ENCODE measurements at regions not wholly inside any gene's neighbourhood (a gene's known extent, or its start where the extent isn't known, plus 50 kb on each side); places are given as distances from the start of the nearest gene placed in this dataset.
"Not testable (repeated sequence)": the region's sequence is repeated elsewhere in the genome, so short reads cannot be mapped to it uniquely, and the experiment has no call there.

- DNase-seq = no peak
- no peaks in the 10 kb centered on the region for H3K9me3 Mint-ChIP-seq
- H3K4me3 Mint-ChIP-seq = no peak overlapping the region
- peaks cover 3% of the 10 kb centered on the region for H3K27me3 Mint-ChIP-seq
- H3K27ac Mint-ChIP-seq = no peak overlapping the region
- H3K4me1 Mint-ChIP-seq = no peaks in the 10 kb centered on the region
- H3K36me3 Mint-ChIP-seq = no peaks in the 10 kb centered on the region
- ATAC-seq (ENCODE audit: low read depth) = no peak
- POLR2A ChIA-PET = no interaction called here
Observed at GRCh38 chr15:81776976-81777375, 268.8 kb downstream of the MEX3B start.

- ATAC-seq (ENCODE audit: low read depth); POLR2A ChIA-PET; H3K27me3 Mint-ChIP-seq; DNase-seq; H3K4me1 Mint-ChIP-seq; H3K9me3 Mint-ChIP-seq; H3K27ac Mint-ChIP-seq; H3K36me3 Mint-ChIP-seq; H3K4me3 Mint-ChIP-seq: not testable (repeated sequence)
Observed at GRCh38 chr15:81775779-81776178, 270.0 kb downstream of the MEX3B start.

DNA sequence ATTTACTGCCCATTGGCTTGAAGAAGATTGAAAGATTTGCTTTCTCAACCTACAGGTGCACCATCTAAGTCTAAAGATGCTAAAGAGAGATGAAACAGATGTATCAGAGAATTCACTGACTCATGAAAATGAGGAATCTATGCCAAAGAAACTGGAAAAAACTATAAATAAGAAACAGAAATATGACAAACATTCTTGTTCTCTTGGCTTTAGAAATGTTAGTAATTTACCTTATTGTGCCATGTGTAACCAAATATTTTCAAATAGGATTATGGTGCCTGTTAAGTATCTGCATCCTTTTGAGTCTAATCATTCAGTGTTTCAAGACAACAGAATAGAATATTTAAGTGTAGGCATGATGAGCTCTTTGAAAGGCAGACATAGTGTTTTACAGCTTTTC, 271.5 kb downstream of the MEX3B start:
- no peak for DNase-seq
- no peak for ATAC-seq (ENCODE audit: low read depth)
- Mint-ChIP-seq H3K27me3 (peaks cover 3% of the 10 kb centered on the region), H3K36me3 (no peaks in the 10 kb centered on the region), H3K4me3 (no peak overlapping the region), H3K9me3 (no peaks in the 10 kb centered on the region), H3K27ac (no peak overlapping the region), H3K4me1 (no peaks in the 10 kb centered on the region)
- POLR2A ChIA-PET = no interaction called here

GRCh38 chr15:81768773-81769172, 277.0 kb downstream of the MEX3B start:
- no peak overlapping the region for H3K27ac Mint-ChIP-seq
- no peaks in the 10 kb centered on the region for H3K4me1 Mint-ChIP-seq
- no peaks in the 10 kb centered on the region for H3K36me3 Mint-ChIP-seq
- peaks cover 4% of the 10 kb centered on the region for H3K27me3 Mint-ChIP-seq
- ATAC-seq (ENCODE audit: low read depth) (no peak), DNase-seq (no peak)
- POLR2A ChIA-PET = no interaction called here
- no peak overlapping the region for H3K4me3 Mint-ChIP-seq
- H3K9me3 Mint-ChIP-seq = no peaks in the 10 kb centered on the region

DNA sequence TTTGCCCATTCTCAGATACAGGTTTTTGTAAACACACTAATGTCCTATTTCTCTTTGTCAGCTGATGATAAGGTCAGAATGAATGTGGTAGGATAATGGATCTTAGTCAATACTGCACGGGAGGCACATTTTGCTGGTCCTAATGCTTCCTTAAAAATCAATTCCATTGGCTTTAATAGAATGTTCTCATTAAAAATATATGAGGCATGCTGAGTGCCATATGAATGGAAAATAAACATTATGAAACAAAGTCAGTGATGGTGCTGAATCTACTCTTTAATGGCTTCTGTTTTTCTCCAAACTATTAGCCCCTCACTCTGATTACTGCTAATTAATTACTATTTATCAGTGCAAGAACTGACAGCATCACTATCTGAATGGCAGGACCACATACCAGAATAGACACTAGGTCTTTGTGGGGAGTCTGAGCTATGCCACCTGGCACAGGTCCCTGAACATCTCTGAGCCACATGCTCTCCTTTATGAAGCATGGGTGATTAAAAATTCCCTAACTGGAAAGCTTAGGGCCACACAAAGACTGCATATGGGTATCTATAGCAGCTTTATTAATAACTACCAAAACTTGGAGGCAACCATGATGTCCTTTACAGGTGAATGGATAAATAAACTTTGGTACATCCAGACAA, 278.9 kb downstream of the MEX3B start:
- no peaks in the 10 kb centered on the region for H3K4me1 Mint-ChIP-seq
- POLR2A ChIA-PET = no interaction called here
- no peaks in the 10 kb centered on the region for H3K36me3 Mint-ChIP-seq
- ATAC-seq (ENCODE audit: low read depth) (no peak), DNase-seq (no peak)
- H3K4me3 Mint-ChIP-seq = no peak overlapping the region
- H3K27ac Mint-ChIP-seq = no peak overlapping the region
- H3K9me3 Mint-ChIP-seq = no peaks in the 10 kb centered on the region
- H3K27me3 Mint-ChIP-seq = peaks cover 4% of the 10 kb centered on the region

DNA sequence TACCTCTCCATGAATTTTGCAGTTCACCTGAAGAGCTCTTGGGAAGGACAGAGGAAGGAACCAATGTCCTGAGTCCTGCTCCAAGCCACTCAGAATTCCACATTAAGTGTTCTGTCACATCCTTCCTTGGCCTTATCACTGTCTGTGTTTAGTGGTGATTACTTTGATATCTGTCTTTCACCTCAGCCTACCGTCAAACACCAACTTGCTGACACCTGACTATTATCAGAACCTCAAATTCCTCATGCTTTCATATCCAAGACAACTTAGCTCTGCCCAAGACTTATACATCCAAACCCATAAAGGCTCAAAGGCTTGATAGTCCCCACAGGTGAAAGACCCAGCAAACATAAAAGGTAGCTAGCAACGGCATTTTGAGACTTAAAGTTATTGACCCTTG, 280.0 kb downstream of the MEX3B start:
- Mint-ChIP-seq H3K4me3 (no peak overlapping the region), H3K9me3 (no peaks in the 10 kb centered on the region), H3K27ac (no peak overlapping the region), H3K36me3 (no peaks in the 10 kb centered on the region), H3K4me1 (no peaks in the 10 kb centered on the region), H3K27me3 (peaks cover 4% of the 10 kb centered on the region)
- DNase-seq (no peak), ATAC-seq (ENCODE audit: low read depth) (no peak)
- POLR2A ChIA-PET = no interaction called here

GRCh38 chr15:81763304-81763703, 282.5 kb downstream of the MEX3B start:
- Mint-ChIP-seq H3K4me1 (no peaks in the 10 kb centered on the region), H3K27me3 (peaks cover 2% of the 10 kb centered on the region), H3K36me3 (no peaks in the 10 kb centered on the region), H3K9me3 (no peaks in the 10 kb centered on the region), H3K4me3 (no peak overlapping the region), H3K27ac (no peak overlapping the region)
- DNase-seq (no peak), ATAC-seq (ENCODE audit: low read depth) (no peak)
- POLR2A ChIA-PET = no interaction called here

- ATAC-seq (ENCODE audit: low read depth) = no peak
- no peak for DNase-seq
- Mint-ChIP-seq H3K36me3 (no peaks in the 10 kb centered on the region), H3K4me1 (no peaks in the 10 kb centered on the region), H3K4me3 (no peak overlapping the region), H3K27me3 (no peaks in the 10 kb centered on the region), H3K9me3 (no peaks in the 10 kb centered on the region), H3K27ac (no peak overlapping the region)
- POLR2A ChIA-PET = no interaction called here
Observed at GRCh38 chr15:81760686-81761085, 285.1 kb downstream of the MEX3B start.

DNA sequence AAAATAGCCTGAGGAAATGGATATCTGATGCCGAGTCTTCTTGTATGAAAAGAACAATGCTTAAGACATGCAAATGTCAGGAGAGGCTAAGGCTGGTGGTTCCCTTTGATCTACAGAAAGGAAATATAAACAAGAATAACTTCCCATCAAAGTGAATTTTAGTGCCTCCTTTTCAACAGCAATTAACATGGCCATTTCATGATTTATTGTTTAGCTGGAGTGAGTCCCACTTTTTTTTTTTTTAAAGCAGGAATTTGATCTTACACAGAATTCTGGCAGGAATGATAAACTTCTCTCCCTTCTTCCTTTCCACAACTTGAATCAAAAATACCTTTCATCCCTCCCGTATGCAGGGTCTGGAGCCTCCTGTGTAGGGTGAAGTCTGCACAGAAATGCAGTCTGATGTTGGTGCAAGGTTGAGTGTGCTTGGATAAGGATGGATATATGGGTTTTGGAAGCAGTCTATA, 287.0 kb downstream of the MEX3B start:
- no peaks in the 10 kb centered on the region for H3K4me1 Mint-ChIP-seq
- ATAC-seq (ENCODE audit: low read depth) (no peak), DNase-seq (no peak)
- no peaks in the 10 kb centered on the region for H3K27me3 Mint-ChIP-seq
- H3K36me3 Mint-ChIP-seq = no peaks in the 10 kb centered on the region
- POLR2A ChIA-PET = no interaction called here
- no peak overlapping the region for H3K4me3 Mint-ChIP-seq
- no peaks in the 10 kb centered on the region for H3K9me3 Mint-ChIP-seq
- H3K27ac Mint-ChIP-seq = no peak overlapping the region

DNA sequence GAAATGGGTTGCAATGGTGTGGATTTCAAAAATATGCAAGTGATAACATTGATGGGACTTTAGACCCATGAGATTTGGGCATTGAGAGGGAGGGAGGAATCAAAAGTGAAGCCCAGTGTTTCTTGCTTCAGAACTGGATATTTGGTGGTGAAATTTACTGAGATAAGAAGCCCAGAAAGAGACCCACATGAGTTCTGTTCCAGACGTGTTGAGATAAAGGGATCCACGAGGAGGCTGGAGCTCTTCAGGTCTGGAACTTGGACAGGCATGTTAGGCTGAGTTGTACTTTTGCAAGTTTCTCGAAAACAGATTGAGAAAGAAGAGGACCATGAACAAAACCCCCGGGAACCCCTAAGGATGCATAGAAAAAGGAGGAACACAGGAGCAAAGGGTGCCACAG, 290.2 kb downstream of the MEX3B start:
- Mint-ChIP-seq H3K9me3 (no peaks in the 10 kb centered on the region), H3K27me3 (no peaks in the 10 kb centered on the region), H3K4me3 (no peak overlapping the region), H3K4me1 (no peaks in the 10 kb centered on the region), H3K27ac (no peak overlapping the region), H3K36me3 (no peaks in the 10 kb centered on the region)
- POLR2A ChIA-PET = no interaction called here
- ATAC-seq (ENCODE audit: low read depth) = no peak
- no peak for DNase-seq

DNA sequence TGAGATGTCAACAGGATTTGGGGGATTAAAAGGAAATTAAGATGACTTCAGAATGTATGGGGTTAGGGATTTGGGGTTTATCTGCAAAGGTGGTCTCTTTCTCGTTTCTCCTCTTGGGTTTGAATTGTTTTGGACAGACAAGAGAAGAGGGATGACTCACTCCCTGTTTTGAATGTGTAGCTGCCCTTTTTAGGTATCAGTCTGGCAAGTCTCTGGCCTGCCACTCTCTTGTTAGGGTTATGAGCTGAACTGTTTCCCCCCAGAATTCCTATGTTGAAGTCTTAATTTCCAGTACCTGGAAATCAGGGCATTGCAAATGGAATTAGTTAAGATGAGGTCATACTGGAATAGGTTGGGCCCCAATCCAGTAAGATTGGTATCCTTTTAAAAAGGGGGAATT, 291.7 kb downstream of the MEX3B start:
- POLR2A ChIA-PET = no interaction called here
- no peak for DNase-seq
- no peak for ATAC-seq (ENCODE audit: low read depth)
- Mint-ChIP-seq H3K36me3 (no peaks in the 10 kb centered on the region), H3K27me3 (no peaks in the 10 kb centered on the region), H3K4me3 (no peak overlapping the region), H3K27ac (no peak overlapping the region), H3K4me1 (no peaks in the 10 kb centered on the region), H3K9me3 (no peaks in the 10 kb centered on the region)

GRCh38 chr15:81752974-81753373, 292.8 kb downstream of the MEX3B start:
- Mint-ChIP-seq H3K27me3 (no peaks in the 10 kb centered on the region), H3K9me3 (no peaks in the 10 kb centered on the region), H3K4me3 (no peak overlapping the region), H3K36me3 (no peaks in the 10 kb centered on the region), H3K4me1 (no peaks in the 10 kb centered on the region), H3K27ac (no peak overlapping the region)
- POLR2A ChIA-PET = no interaction called here
- ATAC-seq (ENCODE audit: low read depth) (no peak), DNase-seq (no peak)

GRCh38 chr15:81752546-81752942, 293.3 kb downstream of the MEX3B start:
- Mint-ChIP-seq H3K4me3 (no peak overlapping the region), H3K4me1 (no peaks in the 10 kb centered on the region), H3K27me3 (no peaks in the 10 kb centered on the region), H3K9me3 (no peaks in the 10 kb centered on the region), H3K36me3 (no peaks in the 10 kb centered on the region), H3K27ac (no peak overlapping the region)
- DNase-seq (no peak), ATAC-seq (ENCODE audit: low read depth) (no peak)
- POLR2A ChIA-PET = no interaction called here

DNA sequence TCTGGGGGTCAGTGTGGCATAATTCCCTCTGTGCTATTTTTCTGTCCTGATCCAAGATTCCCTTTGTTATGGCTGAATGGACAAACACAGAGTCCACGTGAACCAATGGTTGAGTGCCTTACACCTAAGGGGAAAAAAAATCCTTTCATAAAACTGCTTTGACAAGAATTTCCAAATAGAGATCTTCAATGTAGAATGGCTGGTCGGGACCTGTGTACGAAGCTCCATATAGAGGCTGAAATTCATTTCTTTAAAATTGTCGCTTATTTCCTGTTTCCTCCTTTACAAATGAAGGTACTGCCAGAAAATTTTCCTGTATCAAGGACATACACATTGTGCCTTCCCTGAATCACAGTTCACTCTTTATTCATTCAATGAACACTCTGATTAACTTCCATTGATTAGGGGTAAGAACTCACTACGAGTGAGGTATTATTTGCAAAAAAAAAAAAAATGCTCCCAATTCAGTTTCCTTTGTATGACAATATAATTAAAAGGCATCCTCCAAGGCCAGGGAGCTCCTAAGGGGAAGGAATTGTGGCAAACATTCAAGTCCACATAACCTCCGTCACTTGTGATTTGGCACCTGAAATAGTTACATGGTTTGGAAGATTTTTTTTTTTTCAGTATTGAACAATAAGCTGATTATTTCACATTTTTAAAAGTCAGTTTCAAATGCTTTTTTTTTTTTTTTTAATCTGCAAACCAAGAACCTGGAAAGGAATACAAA, 293.8 kb downstream of the MEX3B start:
- H3K4me1 Mint-ChIP-seq = no peaks in the 10 kb centered on the region
- ATAC-seq (ENCODE audit: low read depth) (no peak), DNase-seq (no peak)
- no peak overlapping the region for H3K27ac Mint-ChIP-seq
- no peak overlapping the region for H3K4me3 Mint-ChIP-seq
- POLR2A ChIA-PET = no interaction called here
- no peaks in the 10 kb centered on the region for H3K9me3 Mint-ChIP-seq
- H3K36me3 Mint-ChIP-seq = no peaks in the 10 kb centered on the region
- peaks cover 3% of the 10 kb centered on the region for H3K27me3 Mint-ChIP-seq
